ENCODE measurements at regions not wholly inside any gene's neighbourhood (a gene's known extent, or its start where the extent isn't known, plus 50 kb on each side); places are given as distances from the start of the nearest gene placed in this dataset.

DNA sequence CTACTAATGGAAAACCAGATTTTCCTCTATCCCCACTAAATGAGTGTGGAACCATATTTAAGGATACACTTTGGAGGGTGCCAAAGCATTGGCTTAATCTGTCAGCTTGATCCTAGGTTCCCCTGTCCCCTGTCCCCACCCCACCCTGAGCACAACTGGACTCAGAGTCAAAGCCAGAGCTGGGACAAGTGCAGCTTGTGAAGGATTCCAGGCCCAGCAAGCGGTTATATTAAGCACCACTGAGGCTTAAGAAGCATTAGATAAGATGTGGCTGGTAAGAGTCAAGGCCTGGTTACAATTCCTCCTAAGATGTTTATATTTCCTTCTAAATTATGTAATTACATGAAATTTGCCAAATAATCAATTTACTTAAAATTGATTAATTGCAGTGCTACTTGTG lies 350.0 kb upstream of the GATB start:
- peaks cover 72% of the 10 kb centered on the region for H3K4me1 Mint-ChIP-seq (ENCODE audit: low read depth)
- H3K27ac Mint-ChIP-seq, result no peak overlapping the region
- H3K9me3 Mint-ChIP-seq, result no peaks in the 10 kb centered on the region
- ATAC-seq (replicated peaks in 1 of 2) (peak in 1 of 2 donors; percentile 50), DNase-seq (no peak)
- H3K27me3 Mint-ChIP-seq (ENCODE audit: low read depth), result no peaks in the 10 kb centered on the region
- no peaks in the 10 kb centered on the region for H3K36me3 Mint-ChIP-seq (ENCODE audit: insufficient read depth in 2 of 2)
- peak overlapping the region in 1 of 2 donors; percentile 62 for H3K4me3 Mint-ChIP-seq

DNA sequence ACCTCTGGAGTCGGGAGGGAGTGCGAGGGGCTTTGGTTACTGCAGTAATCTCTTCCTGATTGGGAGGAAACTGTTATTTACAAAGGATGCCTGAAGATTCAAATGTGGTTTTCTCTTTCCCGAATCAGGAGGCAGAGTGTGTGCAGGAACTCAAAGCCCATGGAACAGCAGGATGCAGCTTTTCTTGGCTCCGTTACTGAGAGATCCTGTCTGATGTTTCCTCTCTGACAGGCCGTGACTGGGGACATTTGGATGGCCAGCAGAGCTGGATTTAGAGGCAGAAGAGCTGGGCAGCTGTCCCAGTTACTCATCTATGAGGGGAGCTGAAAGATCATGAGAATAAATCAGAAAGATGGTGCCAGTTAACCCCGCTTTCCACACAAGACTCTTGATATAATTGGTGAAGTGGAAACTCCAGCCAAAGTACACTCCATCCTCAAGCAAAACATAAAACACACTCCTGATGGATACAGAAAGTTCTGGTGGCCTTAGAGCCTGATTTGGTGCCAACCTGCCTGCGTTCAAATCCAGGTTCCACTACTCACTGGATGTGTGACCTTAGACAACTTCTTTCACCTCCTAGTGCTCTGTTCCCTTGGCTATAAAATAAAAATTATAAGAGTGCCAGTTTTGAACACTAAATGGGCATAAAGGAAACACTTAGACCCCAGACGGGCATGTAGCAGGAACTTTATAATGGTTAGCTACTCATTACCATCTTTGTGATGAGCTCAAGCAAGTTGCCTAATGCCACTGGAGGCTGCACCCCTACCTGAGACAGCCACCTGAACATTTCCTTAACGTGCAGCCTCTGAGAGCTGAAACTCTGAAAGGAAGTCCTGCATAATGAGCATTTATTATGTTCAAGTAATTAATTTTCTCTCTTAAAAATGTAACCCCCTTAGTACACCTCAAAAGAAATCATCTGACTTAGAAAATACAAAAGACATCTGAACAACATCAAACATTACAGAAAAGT lies 349.0 kb upstream of the GATB start:
- no peaks in the 10 kb centered on the region for H3K27me3 Mint-ChIP-seq (ENCODE audit: low read depth)

DNA sequence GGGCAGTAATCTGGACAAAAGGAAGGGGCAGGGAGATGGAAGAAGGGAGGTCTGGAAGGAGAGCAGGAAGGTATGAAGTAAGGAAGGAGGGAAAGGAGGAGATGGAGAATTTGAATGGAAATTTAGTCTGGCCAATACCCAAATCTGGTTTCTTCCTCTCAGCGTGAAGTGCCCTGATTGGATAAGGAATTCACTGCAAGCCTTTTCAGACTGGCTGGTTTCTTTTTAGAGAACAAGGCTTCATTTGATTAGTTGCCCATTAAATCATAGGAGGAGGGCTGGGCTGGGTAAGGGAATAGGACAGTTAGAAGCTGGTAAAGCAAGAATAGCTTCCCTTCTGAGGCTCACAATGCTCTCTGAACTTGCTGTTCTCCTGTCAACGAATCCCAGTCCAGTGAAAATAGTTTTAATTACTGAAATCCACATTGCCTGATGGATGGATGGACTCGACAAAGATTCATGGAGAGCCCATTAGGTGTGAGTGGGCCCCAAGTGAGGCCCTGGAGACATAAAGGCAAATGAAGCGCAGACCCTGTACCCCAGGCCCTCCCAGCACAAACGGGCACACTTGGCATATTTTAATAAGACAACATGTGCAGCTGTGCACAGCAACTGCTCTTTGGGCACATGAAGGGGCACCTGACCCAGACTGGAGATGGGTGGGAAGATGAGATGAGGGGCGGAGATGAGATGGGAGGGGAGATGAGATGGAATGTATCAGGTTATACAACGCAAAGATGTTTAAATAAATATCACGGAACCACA lies 347.1 kb upstream of the GATB start:
- Mint-ChIP-seq H3K27me3 (ENCODE audit: low read depth) (no peaks in the 10 kb centered on the region), H3K4me1 (ENCODE audit: low read depth) (peaks cover 77% of the 10 kb centered on the region), H3K4me3 (no peak overlapping the region), H3K9me3 (no peaks in the 10 kb centered on the region), H3K36me3 (ENCODE audit: insufficient read depth in 2 of 2) (no peaks in the 10 kb centered on the region), H3K27ac (no peak overlapping the region)
- ATAC-seq (replicated peaks in 1 of 2) (no peak), DNase-seq (no peak)

More for the DNA sequence above, 349.0 kb upstream of the GATB start:
- Mint-ChIP-seq H3K9me3 (no peaks in the 10 kb centered on the region), H3K4me3 (peak overlapping the region; percentile 42 to 62), H3K27ac (no peak overlapping the region), H3K4me1 (ENCODE audit: low read depth) (peaks cover 72% of the 10 kb centered on the region), H3K36me3 (ENCODE audit: insufficient read depth in 2 of 2) (no peaks in the 10 kb centered on the region)
- ATAC-seq (replicated peaks in 1 of 2), result no peak
- DNase-seq, result no peak

DNA sequence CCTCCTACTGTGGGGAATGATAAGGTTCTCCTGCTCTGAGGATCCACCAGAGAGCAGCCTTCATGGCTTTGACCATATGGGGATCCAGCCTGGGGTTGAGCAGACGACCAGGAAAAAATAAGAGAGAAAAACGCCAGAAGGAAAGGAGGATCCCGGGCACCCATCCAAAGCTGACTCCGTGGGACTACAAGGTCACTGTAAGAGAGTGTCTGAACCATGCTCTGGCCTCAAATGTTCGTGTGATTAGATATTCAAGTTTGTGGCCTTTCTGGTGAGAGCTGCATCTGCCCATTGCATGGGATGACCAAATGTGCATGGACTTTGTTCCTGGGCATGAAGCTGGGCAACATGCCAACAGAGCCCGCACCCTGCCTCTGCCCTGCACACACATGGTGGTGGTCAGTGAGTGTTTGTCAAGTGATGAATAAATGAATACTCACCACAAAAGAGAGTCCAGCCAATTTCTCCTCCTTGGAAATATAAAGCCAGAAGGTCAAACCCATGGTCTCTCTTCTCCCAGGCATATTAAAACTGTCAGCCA lies 346.0 kb upstream of the GATB start:
- Mint-ChIP-seq H3K9me3 (no peaks in the 10 kb centered on the region), H3K4me3 (no peak overlapping the region), H3K27ac (peak overlapping the region; percentile 87), H3K4me1 (ENCODE audit: low read depth) (peaks cover 78% of the 10 kb centered on the region), H3K27me3 (ENCODE audit: low read depth) (no peaks in the 10 kb centered on the region), H3K36me3 (ENCODE audit: insufficient read depth in 2 of 2) (no peaks in the 10 kb centered on the region)
- no peak for DNase-seq
- no peak for ATAC-seq (replicated peaks in 1 of 2)

DNA sequence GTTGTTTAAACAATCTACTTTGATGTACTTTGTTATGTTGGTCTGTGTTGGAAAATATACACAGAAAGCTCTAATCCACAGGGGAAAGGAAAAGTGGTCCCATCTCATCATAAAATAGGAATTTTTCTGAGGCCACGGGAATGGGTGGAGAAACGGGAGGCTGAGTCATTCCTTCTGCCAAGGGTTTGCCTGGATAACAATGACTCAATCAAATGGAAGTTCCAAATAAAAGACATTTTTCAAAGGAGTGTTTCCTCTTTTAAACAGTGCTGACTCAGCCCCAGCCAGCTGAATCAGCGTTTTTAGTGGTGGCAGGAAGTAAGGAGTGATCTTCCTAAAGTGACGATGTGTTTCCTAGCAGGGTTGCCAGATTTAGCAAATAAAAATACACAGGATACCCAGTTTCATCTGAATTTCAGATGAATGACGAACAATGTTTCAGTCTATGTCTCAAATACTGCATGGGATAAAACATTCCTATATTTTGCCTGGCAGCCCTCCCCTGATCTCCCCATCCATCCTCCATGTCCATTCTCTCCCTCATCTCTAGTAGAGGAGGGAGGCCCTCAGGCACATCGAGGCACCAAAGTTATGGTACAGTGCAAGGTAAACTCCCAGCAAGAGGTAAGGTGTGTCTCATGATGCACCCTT lies 345.4 kb upstream of the GATB start:
- H3K9me3 Mint-ChIP-seq, result no peaks in the 10 kb centered on the region
- peaks cover 84% of the 10 kb centered on the region for H3K4me1 Mint-ChIP-seq (ENCODE audit: low read depth)
- no peak for DNase-seq
- peak overlapping the region; percentile 87 for H3K27ac Mint-ChIP-seq
- no peaks in the 10 kb centered on the region for H3K27me3 Mint-ChIP-seq (ENCODE audit: low read depth)
- peak overlapping the region in 1 of 2 donors; percentile 22 for H3K4me3 Mint-ChIP-seq
- ATAC-seq (replicated peaks in 1 of 2), result no peak
- H3K36me3 Mint-ChIP-seq (ENCODE audit: insufficient read depth in 2 of 2), result no peaks in the 10 kb centered on the region

DNA sequence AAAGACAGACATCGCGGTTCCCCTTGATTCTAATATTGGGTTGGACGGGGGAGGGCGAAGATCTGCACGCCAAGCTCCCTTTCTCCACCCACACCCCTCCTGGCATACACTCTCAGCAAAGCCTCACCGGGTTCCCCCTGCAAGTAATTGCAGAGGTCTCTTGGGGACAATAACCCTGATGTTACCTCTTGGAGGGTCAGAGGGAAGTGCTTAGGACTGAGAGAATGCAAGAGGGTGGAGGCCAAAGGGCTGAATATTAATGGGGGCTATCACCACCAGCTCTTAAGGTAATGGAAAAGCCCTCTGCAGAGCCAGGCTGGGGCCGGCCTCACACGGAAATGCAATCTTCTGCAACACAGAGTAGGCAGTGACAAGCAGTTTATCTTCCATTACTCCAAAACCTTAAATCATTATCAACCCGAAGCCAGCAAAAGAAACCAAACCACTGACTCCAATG lies 344.1 kb upstream of the GATB start:
- ATAC-seq (replicated peaks in 1 of 2) (no peak), DNase-seq (no peak)
- no peaks in the 10 kb centered on the region for H3K9me3 Mint-ChIP-seq
- peaks cover 2% of the 10 kb centered on the region in 2 donors for H3K36me3 Mint-ChIP-seq (ENCODE audit: insufficient read depth in 2 of 2)
- no peaks in the 10 kb centered on the region for H3K27me3 Mint-ChIP-seq (ENCODE audit: low read depth)
- H3K4me3 Mint-ChIP-seq, result peak overlapping the region in 1 of 2 donors; percentile 46
- H3K27ac Mint-ChIP-seq, result peak overlapping the region; percentile 88
- H3K4me1 Mint-ChIP-seq (ENCODE audit: low read depth), result peaks cover 91% of the 10 kb centered on the region

DNA sequence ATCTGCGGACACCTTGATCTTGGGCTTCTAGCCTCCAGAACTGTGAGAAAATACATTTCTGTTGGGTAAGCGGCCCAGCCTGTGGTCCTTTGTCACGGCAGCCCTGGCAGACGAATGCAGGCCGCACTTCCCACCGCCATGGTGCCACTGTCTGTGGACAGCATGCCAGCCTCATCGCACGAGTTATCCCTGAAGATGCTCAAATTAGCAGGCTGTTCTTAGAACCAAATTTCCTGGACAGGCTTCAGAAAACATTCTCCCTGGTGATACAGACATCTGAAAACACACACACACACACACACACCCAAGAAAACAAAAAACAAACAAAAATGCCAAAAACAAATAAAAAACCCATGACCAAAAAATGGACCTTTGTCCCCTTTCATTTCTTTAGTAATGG lies 343.5 kb upstream of the GATB start:
- no peak for DNase-seq
- Mint-ChIP-seq H3K4me1 (ENCODE audit: low read depth) (peaks cover 92% of the 10 kb centered on the region), H3K36me3 (ENCODE audit: insufficient read depth in 2 of 2) (peaks cover 2% of the 10 kb centered on the region in 2 donors), H3K4me3 (peak overlapping the region in 1 of 2 donors; percentile 46), H3K27ac (peak overlapping the region; percentile 88), H3K27me3 (ENCODE audit: low read depth) (no peaks in the 10 kb centered on the region), H3K9me3 (no peaks in the 10 kb centered on the region)
- ATAC-seq (replicated peaks in 1 of 2), result no peak

DNA sequence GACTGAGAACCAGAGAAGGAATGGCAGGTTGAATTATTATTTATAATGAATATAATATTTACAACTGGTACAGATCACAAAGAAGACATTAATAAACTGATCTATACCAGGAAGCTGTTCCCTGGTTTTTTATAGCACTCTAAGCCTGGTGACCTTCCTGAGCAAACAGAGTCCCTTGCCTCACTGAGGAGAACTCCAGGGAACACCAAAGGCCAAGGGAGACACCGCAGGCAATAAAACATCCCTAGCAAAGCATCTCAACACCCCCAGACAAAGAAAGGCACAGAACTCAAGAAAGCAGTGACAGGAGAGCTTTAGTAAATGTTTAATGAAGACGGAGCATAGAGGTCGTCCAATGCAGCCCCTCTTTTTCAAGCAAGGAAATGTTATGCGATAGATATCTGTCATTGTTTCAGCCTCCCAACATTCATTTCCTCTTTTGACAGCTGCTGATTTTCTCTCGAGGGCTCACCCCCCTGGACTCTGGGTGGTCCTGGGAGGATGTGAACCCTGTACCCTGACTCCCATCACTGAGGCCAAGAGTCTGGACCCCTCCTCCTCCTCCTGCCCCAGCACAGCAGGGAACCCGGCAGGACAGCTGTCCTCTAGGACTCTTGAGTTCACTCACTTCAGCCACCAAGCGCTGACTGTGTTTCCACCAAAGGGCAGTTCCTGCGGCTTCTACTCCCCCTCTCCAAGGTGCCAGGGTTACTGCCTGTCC lies 342.5 kb upstream of the GATB start:
- DNase-seq (no peak), ATAC-seq (replicated peaks in 1 of 2) (no peak)
- Mint-ChIP-seq H3K36me3 (ENCODE audit: insufficient read depth in 2 of 2) (peaks cover 2% of the 10 kb centered on the region in 2 donors), H3K27me3 (ENCODE audit: low read depth) (no peaks in the 10 kb centered on the region), H3K9me3 (no peaks in the 10 kb centered on the region), H3K4me3 (peak overlapping the region; percentile 33 to 94), H3K4me1 (ENCODE audit: low read depth) (peaks cover 91% of the 10 kb centered on the region), H3K27ac (peak overlapping the region; percentile 89)

DNA sequence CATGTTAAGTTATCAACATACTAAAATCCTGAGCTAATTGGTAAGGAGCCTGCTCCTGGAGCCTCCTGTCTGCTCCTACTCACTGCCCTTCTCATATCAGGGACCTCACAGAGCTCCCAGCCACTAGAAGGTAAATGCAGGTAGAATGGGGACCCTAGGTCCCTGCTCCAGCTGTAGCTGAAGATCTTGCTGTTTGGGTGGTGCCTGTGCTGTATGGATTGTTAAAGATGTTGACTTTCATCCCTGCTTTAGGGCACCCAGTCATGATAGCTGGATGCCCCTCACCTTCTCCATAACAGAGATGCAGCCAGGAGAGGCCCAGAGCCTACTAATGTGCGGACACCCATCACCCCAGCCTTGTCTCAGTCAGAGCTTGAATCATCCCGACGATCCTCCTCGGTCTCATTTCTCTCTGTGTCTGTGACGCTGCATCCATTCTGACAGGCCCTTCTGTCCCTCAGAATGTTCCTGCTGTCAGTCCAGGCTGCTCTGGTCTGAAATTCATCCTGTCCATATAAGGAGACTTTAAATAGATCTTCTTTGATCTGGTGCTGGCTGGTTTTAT lies 341.7 kb upstream of the GATB start:
- ATAC-seq (replicated peaks in 1 of 2), result peak in 1 of 2 donors; percentile 16
- Mint-ChIP-seq H3K9me3 (no peaks in the 10 kb centered on the region), H3K36me3 (ENCODE audit: insufficient read depth in 2 of 2) (peaks cover 2% of the 10 kb centered on the region in 2 donors), H3K27ac (peak overlapping the region; percentile 89), H3K27me3 (ENCODE audit: low read depth) (no peaks in the 10 kb centered on the region), H3K4me1 (ENCODE audit: low read depth) (peaks cover 87% of the 10 kb centered on the region), H3K4me3 (peak overlapping the region; percentile 88 to 94)
- DNase-seq, result no peak

DNA sequence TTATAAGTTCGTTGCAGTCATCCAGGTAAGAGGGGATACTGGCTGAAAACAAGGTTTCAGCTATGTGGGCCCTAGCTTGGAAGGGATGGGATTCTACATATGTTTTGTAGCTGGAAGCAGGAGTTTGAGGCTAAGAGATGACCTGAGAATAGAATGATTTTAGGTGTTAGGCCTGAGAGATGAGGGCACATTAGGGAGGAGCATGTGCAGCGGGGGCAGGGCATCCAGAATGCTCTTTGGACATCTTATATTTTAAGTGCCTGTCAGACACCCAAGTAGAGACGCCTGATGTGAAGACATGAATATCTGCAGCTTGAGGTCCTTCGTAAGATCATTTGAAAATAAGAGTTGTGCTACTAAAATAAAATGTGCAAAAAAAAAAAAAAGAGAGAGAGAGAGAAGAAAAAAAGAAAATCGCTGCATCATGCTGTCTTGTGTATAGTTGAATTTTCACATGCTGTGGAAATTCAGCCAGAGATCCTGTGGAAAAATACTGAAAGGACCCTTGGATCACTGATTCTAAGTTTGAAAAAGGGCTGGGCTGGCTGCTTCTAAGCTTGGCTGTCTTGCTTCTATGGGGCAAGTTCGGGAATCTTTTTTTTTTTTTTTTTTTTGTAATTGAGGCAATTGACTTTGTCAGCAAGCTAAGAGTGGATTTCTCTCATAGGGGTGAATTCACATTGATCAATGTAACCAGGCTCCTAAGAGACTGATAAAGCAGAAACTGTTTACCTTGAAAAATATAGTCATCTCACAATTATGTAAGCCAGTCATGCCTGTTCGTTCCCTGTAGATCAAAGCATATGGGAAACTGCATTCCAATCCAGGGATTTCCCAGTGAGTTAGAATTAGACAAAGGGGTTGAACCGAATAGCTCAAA lies 341.0 kb upstream of the GATB start:
- Mint-ChIP-seq H3K9me3 (peaks cover 0 to 1% of the 10 kb centered on the region in 2 donors), H3K4me3 (peak overlapping the region; percentile 88 to 94), H3K36me3 (ENCODE audit: insufficient read depth in 2 of 2) (peaks cover 2% of the 10 kb centered on the region in 2 donors), H3K27ac (peak overlapping the region; percentile 89), H3K4me1 (ENCODE audit: low read depth) (peaks cover 90% of the 10 kb centered on the region), H3K27me3 (ENCODE audit: low read depth) (no peaks in the 10 kb centered on the region)
- ATAC-seq (replicated peaks in 1 of 2), result no peak
- DNase-seq, result no peak
